Naive thymus-derived CD8-positive, alpha-beta T cell (primary cell): ENCODE measurements at regions not wholly inside any gene's neighbourhood (a gene's known extent, or its start where the extent isn't known, plus 50 kb on each side); places are given as distances from the start of the nearest gene placed in this dataset.
"Not testable (repeated sequence)": the region's sequence is repeated elsewhere in the genome, so short reads cannot be mapped to it uniquely, and the experiment has no call there.

Source experiments
- ATAC-seq, 2 donors: fragments of 150-1000 bp; cut with Tn5 transposase in 1 of 2; sonication (Bioruptor Pico), chemical (Tn5 transposase) in 1 of 2; 1 replicate in 1 of 2; 2 replicates in 1 of 2; pipeline ENCODE4 v1.10.0; 2021; ENCODE audit warnings: mild to moderate bottlenecking in 2 of 2, moderate library complexity in 2 of 2
- POLR2A ChIA-PET: fragments of 350-600 bp; sonication (Branson Sonifier 250); formaldehyde crosslinking; loops from one replicate; lab custom pipeline; 2021; ENCODE audit warnings: antibody characterized with exemption; lab: Charles Lee
- DNase-seq, 10 donors: peaks; one replicate each; pipeline versions ENCODE4 v3.0.0 to v3.0.0-alpha.2; 2020 to 2022
- H3K27ac Mint-ChIP-seq, 10 donors: one replicate each; pipeline ENCODE4 v1.8.0; 2020 to 2022; ENCODE audit warnings: mild to moderate bottlenecking in 10 of 10, mixed read lengths in 10 of 10, moderate library complexity in 4 of 10, inconsistent platforms in 1 of 10
- H3K27me3 Mint-ChIP-seq, 5 donors: one replicate each; pipeline ENCODE4 v1.8.0; 2021 to 2022; ENCODE audit warnings: mixed read lengths in 5 of 5
- H3K36me3 Mint-ChIP-seq, 3 donors: one replicate each; pipeline ENCODE4 v1.8.0; 2020 to 2022; ENCODE audit warnings: mixed read lengths in 3 of 3, mild to moderate bottlenecking in 2 of 3, inconsistent platforms in 1 of 3
- H3K4me1 Mint-ChIP-seq, 4 donors: one replicate each; pipeline ENCODE4 v1.8.0; 2021 to 2022; ENCODE audit warnings: mixed read lengths in 4 of 4
- H3K4me3 Mint-ChIP-seq, 10 donors: one replicate each; pipeline ENCODE4 v1.8.0; 2020 to 2022; ENCODE audit warnings: mild to moderate bottlenecking in 10 of 10, mixed read lengths in 10 of 10, moderate library complexity in 6 of 10, inconsistent platforms in 1 of 10
- H3K9me3 Mint-ChIP-seq, 9 donors: one replicate each; pipeline ENCODE4 v1.8.0; 2020 to 2022; ENCODE audit warnings: mixed read lengths in 9 of 9, mild to moderate bottlenecking in 3 of 9, inconsistent platforms in 1 of 9, moderate library complexity in 1 of 9

- POLR2A ChIA-PET, result no interaction called here
- no peaks in the 10 kb centered on the region for H3K36me3 Mint-ChIP-seq
- peaks cover 0 to 12% (median 2%) of the 10 kb centered on the region in 9 donors for H3K9me3 Mint-ChIP-seq
- no peak overlapping the region for H3K27ac Mint-ChIP-seq
- ATAC-seq, result no peak
- H3K27me3 Mint-ChIP-seq, result no peaks in the 10 kb centered on the region
- no peak for DNase-seq
- no peak overlapping the region for H3K4me3 Mint-ChIP-seq
- H3K4me1 Mint-ChIP-seq, result no peaks in the 10 kb centered on the region
Observed at GRCh38 chr2:199535445-199536177, 77.9 kb upstream of the SATB2 start.

DNA sequence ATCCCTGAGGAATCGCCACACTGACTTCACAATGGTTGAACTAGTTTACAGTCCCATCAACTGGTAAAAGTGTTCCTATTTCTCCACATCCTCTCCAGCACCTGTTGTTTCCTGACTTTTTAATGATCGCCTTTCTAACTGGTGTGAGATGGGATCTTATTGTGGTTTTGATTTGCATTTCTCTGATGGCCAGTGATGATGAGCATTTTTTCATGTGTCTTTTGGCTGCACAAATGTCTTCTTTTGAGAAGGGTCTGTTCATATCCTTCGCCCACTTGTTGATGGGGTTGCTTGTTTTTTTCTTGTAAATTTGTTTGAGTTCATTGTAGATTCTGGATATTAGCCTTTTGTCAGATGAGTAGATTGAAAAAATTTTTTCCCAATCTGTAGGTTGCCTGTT is 76.1 kb upstream of the SATB2 start:
- H3K27me3 Mint-ChIP-seq, DNase-seq, POLR2A ChIA-PET, H3K4me3 Mint-ChIP-seq, H3K27ac Mint-ChIP-seq, ATAC-seq, H3K4me1 Mint-ChIP-seq, H3K36me3 Mint-ChIP-seq: not testable (repeated sequence)
- H3K9me3 Mint-ChIP-seq, result peaks cover 0 to 21% (median 2%) of the 10 kb centered on the region in 9 donors

GRCh38 chr2:199527071-199527470 is 69.3 kb upstream of the SATB2 start:
- no peak overlapping the region for H3K4me3 Mint-ChIP-seq
- no peak overlapping the region for H3K27ac Mint-ChIP-seq
- POLR2A ChIA-PET, result no interaction called here
- DNase-seq (no peak), ATAC-seq (no peak)
- H3K4me1 Mint-ChIP-seq, result no peaks in the 10 kb centered on the region
- peaks cover 0 to 9% (median 4%) of the 10 kb centered on the region in 5 donors for H3K27me3 Mint-ChIP-seq
- H3K36me3 Mint-ChIP-seq, result no peaks in the 10 kb centered on the region
- peaks cover 0 to 17% (median 2%) of the 10 kb centered on the region in 9 donors for H3K9me3 Mint-ChIP-seq

DNA sequence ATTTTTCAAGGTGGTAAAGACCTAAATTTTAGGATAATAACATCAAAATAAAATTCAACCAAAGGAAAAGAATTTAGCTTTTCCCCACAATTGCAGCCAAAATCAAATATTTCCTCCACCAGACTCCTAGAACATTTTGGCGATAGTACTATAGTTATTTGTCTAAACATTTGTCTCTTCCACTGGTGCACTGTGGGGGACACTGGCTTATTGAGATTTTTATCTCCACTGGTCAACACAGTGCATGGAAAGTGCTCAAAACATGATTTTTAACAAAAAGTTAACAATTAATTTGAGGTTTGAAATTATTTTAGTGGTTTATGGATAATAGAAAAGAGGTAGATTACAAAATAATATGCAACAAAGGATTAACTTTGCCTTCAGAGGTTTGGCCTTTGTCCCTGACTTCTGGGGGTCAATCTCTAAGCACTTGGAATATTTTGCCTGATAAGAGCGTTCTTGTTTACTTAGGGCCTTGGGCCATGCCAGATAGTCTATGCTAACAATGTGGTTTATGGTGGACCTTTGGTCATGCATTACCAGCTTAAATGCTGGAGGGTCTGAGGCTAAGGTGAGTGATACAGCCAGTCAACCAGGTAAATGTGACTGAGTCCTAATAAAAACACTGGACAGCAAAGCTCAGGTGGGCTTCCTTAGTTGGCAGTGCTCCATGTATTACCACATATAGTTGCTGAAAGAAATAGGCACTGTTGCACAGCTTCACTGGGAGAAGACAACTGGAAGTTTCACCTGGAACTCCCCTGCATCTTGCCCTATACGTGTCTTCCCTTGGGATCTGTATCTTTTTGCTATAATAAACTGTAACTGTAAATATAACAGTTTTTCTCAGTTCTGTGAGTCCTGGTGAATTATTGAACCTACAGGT is 67.2 kb upstream of the SATB2 start:
- POLR2A ChIA-PET, result no interaction called here
- no peaks in the 10 kb centered on the region for H3K36me3 Mint-ChIP-seq
- peaks cover 0 to 8% (median 6%) of the 10 kb centered on the region in 5 donors for H3K27me3 Mint-ChIP-seq
- ATAC-seq, result no peak
- H3K9me3 Mint-ChIP-seq, result peaks cover 0 to 8% (median 0%) of the 10 kb centered on the region in 9 donors
- H3K4me3 Mint-ChIP-seq, result no peak overlapping the region
- H3K27ac Mint-ChIP-seq, result no peak overlapping the region
- no peak for DNase-seq
- H3K4me1 Mint-ChIP-seq, result no peaks in the 10 kb centered on the region

GRCh38 chr2:199509403-199509802 is 51.7 kb upstream of the SATB2 start:
- no peaks in the 10 kb centered on the region for H3K9me3 Mint-ChIP-seq
- no peak overlapping the region for H3K27ac Mint-ChIP-seq
- H3K27me3 Mint-ChIP-seq, result peaks cover 6 to 24% (median 20%) of the 10 kb centered on the region in 5 donors
- H3K36me3 Mint-ChIP-seq, result no peaks in the 10 kb centered on the region
- DNase-seq, result no peak
- POLR2A ChIA-PET, result no interaction called here
- H3K4me1 Mint-ChIP-seq, result no peaks in the 10 kb centered on the region
- ATAC-seq, result no peak
- no peak overlapping the region for H3K4me3 Mint-ChIP-seq
